HG03025 (cell line): ENCODE measurements at regions not wholly inside any gene's neighbourhood (a gene's known extent, or its start where the extent isn't known, plus 50 kb on each side); places are given as distances from the start of the nearest gene placed in this dataset.
"Not testable (repeated sequence)": the region's sequence is repeated elsewhere in the genome, so short reads cannot be mapped to it uniquely, and the experiment has no call there.

Experiments used
- ATAC-seq: cut with Tn5 transposase; IDR thresholded peaks from one replicate; pipeline ENCODE4 v1.9.1; 2021; ENCODE audit warnings: mild to moderate bottlenecking, moderate library complexity; ENCODE audit not compliant: unreplicated experiment, low FRiP score

GRCh38 chr1:112093372-112093694 lies 103.9 kb upstream of the KCND3 start:
- ATAC-seq = no peak

DNA sequence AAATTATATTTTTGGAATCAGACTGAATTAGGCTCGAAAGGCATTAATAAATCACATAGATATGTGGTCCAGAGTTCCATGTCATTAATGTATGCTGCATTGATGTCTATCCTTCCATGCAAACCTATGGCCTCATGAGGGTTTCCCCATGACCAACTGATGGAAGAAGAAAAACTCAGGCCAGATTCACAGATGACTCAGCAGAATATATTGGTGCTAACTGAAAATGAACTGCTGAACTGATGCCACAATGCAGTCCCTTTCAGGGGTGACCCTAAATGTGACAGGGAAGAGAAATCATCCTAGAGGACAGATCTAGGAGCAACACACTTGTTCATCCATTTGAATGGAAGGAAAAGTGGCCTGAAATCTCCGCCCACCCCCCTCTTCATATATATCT lies 110.5 kb upstream of the KCND3 start:
- ATAC-seq = no peak

DNA sequence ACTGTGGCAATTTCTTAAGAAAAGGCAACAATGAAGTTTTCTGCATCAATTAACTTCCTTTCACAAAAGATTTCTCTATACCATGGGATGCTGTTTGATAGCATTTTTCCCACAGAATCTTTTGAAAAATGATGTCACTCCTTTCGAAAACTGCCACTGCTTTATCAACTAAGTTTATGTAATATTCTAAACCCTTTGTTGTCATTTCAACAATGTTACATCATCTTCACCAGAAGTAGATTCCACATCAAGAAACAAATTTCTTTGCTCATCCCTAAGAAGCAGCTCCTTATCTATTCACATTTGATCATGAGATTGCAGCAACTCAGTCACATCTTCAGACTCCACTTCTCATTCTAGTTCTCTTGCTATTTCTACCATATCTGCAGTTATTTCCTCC lies 116.1 kb upstream of the KCND3 start:
- ATAC-seq = no peak

GRCh38 chr1:112110031-112110430 lies 120.6 kb upstream of the KCND3 start:
- ATAC-seq = no peak

DNA sequence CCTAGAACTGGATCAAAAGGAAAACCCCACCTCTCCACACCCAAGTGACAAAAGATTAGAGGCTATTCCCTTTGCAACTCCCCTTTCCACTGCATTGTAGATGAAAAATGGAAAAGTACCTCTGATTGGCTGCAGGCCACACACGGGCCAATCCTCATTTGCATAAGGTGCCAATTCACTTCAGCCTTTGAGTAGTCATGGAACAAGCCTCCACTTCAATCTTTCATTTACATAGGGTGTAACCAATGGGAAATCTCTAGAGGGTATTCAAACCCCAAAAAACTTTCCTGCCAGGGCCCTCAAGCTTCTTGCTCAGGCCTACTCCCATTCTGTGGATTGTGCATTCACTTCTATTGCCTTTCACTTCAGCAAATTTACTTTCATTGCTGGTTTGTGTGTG lies 122.3 kb upstream of the KCND3 start:
- no peak for ATAC-seq

GRCh38 chr1:112114540-112114939 lies 125.1 kb upstream of the KCND3 start:
- no peak for ATAC-seq

DNA sequence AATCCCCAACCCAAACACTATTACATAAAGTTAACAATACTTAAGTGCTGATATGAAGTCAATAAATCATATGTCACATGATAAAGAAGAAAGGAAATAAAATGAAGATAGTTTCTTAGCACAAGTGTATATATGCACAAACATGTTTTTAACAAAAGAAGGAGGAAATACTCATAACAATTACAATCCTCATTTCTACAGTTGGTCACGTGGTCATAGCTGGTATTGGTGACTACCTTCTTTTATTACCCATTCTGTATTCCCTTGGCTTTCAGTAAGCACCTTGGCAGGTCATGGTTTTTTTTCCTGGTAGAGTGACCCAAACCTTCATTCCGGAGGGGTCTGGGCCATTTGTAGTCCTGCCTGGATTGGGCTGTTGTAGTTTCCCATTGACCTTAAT lies 137.1 kb upstream of the KCND3 start:
- ATAC-seq = no peak

GRCh38 chr1:112127606-112128005 lies 138.1 kb upstream of the KCND3 start:
- ATAC-seq = not testable (repeated sequence)

DNA sequence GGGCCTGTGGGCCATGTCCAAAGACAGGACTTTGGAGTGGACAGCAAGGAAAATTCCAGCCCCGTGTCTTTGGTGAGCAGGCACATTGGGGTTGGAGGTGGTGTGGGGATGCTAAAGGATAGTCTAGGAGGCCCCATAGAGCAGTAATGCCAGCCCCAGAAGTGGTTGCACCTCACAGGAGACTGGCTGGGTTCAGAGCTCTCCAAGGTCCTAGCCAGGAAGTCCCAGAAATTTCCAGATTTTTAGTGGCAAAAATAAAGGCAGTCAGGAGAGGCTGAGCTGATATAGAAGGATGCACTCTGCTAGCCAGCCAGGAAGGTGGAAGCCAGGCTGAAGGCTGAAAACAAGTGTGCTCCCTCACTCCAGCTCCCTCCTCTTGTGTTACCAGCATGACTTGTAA lies 144.0 kb upstream of the KCND3 start:
- no peak for ATAC-seq

DNA sequence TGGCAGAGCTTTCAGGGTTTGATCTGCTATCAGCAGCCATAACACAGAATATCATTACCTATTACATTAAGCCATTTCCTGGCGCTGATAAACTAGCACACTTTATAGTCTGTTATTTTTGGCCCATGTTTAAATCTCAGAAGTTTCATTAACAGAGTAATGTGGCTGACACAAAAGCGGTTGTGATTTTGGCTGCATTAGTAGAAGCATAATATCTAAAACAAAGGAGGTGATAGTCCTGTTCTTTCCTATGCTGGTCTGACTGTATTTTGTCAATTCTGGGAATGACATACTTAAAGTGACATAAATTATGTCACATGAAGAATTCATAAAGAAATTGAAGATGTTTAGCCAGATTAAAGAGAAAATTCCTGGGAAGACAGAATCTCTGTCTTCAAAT lies 151.3 kb upstream of the KCND3 start:
- no peak for ATAC-seq

GRCh38 chr1:112141301-112141700 lies 151.8 kb upstream of the KCND3 start:
- ATAC-seq = no peak

DNA sequence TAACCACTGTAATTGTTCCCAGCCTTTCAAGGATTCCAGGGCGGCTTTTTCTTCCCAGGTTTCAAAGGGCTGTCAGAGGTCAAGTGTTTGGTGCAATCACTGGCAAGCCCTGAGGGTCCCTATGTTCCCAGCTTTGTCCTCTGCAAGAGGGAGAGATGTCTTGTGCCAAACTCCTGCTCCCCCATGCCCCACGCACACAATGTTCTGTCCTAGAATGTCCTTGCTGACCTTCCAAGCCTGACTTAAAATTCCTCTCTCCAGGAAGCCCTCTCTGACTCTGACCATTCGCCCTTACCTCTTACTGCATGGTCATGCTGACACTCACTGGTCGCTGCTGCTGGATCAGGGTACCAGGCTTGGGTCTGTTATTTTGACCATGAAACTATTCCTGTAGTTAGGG lies 152.5 kb upstream of the KCND3 start:
- ATAC-seq = no peak

DNA sequence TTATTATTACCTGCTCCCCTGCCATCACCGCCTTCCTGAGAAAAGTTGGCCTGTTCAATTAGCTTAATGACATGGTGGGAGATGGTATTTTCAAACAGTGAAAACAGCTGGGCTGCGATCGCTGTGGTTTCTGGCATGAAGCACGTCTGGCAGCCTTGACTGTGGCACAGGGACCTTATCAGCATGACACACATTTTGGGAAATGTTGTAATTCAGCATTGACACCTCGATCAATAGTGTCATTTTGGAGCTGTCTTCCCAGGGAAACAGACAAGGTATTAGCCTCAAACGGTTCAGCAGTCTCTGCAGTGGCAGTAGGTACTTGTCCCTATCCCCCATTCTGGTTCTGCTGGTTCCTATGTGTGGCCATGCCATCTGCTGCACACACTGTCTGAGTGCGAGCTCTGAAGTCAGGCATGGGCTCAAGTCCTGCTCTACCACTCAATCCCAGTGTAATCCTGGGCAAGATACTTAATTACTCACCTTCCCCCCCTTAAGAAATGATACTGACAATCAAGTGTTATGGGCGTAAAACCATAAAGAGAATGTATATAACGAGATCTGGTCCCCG lies 154.5 kb upstream of the KCND3 start:
- no peak for ATAC-seq

GRCh38 chr1:112144733-112145426 lies 155.4 kb upstream of the KCND3 start:
- ATAC-seq = no peak

- no peak for ATAC-seq
These were observed 156.8 kb upstream of the KCND3 start for GRCh38 chr1:112146201-112146715.

- ATAC-seq = not testable (repeated sequence)
These were observed 170.7 kb upstream of the KCND3 start for GRCh38 chr1:112160214-112160613.

DNA sequence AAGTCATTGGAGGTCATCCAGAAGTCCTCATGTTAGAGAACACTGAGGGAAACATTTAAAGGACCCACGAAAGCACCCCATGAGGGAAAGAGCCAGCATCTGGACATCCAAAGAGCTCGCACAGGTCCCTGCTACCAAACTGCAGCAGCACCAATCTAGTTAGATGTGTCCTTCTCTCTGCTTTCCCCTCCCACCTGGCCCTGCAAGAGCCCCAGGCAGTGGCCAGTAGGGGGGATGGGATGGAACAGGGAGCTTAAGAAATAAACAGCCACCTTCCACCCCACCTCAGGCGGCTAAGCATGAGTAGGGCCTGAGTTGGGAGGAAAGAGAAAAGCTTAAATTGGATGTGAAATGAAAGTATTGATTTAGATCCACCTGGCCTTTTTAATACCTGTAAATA lies 175.9 kb upstream of the KCND3 start:
- no peak for ATAC-seq

DNA sequence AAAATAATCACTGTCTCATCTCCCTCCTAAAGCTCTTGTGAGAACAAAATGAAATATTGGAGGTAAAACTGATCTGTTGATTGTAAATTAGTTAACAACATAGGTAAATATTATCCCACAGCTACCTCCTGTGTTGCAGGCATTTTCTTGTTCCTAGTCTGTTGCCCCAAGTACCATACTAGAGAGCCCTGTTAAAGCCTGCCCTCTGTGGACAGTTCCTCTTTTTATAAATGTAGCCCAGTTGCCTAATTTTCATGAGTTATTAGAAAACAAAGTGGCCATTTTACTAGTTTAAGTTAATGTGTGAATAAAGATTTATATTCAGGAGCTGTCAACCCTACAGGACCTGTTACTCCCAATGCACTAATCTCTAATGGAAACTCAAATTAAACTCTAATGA lies 180.0 kb upstream of the KCND3 start:
- ATAC-seq = no peak

DNA sequence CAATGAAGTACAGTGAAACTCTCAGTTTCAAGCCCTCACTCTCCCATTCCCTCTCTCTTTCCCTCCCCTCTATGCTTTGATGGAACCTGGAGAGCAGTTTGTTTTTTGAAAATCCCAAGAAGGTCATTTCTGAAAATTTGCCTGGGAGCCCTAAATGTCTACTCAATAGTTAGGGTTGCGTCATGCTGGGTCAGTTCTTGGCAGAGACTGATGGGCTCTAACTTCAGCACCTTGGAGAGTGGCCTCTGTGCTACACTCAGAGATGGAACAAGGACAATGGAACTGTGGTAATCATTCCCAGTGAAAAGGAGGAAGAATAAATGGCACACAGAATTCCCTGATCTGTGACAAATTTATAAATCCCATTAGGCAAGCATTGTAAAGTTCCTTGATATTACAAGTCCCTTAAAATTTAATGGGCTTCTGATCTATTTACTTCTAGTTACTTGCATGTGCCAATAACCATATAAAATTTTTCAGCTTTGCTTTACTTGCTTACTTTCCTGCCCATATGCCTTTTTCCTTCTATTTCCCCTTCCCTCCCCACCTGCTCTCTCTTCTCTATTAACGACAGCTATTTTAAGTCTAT lies 182.9 kb upstream of the KCND3 start:
- ATAC-seq = no peak

DNA sequence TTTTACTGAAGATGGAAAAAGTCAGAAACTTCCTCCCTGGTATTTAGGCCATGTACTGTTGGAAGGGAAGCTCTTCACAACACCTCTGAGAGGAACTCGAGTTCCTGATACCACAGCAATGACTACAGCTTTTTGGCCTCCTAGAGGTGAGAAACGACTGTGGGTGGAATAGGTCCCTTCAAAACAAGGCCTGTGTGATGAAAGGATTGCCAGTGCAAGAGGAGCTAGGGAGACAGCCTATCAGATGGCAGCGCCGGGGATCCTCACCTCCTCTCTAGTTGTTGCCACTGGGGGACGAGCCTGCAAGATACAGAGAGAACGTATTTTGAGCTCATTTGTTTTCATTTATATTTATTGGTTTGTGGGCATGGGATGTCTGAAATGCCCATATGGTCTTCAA lies 187.8 kb upstream of the KCND3 start:
- ATAC-seq = no peak

DNA sequence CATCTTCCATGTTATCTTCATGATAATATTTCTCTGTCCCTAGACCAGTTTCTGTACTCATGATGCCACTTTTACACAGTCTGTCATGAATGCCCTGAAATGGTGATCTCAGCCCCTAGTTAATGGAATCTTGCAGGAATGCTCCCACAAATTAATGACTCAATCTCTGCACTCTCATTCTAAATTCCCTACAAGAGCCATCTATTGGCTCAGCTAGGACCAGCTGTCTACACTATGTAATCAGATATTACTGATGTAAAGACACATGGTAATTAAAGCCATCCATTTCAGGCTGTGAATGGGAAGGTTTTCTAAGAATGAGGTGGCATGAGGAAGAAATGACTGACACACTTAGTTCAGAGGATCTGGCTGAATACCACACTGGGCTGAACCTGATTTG lies 199.1 kb upstream of the KCND3 start:
- no peak for ATAC-seq

GRCh38 chr1:112196008-112196588 lies 199.9 kb upstream of the CTTNBP2NL start:
- no peak for ATAC-seq
